ENCODE measurements at regions not wholly inside any gene's neighbourhood (a gene's known extent, or its start where the extent isn't known, plus 50 kb on each side); places are given as distances from the start of the nearest gene placed in this dataset.

- DNase-seq (ENCODE audit: low read depth in 2 of 2) = no peak
Observed at GRCh38 chr5:89418407-89419085, 535.6 kb upstream of the MEF2C start.

- no peak for DNase-seq (ENCODE audit: low read depth in 2 of 2)
Observed at GRCh38 chr5:89417990-89418389, 535.0 kb upstream of the MEF2C start.

- no peak for DNase-seq (ENCODE audit: low read depth in 2 of 2)
Observed at GRCh38 chr5:89417515-89417914, 534.5 kb upstream of the MEF2C start.

- DNase-seq (ENCODE audit: low read depth in 2 of 2) = no peak
Observed at GRCh38 chr5:89411891-89412290, 528.9 kb upstream of the MEF2C start.

GRCh38 chr5:89407054-89407453, 524.1 kb upstream of the MEF2C start:
- no peak for DNase-seq (ENCODE audit: low read depth in 2 of 2)

GRCh38 chr5:89401659-89402058, 518.7 kb upstream of the MEF2C start:
- DNase-seq (ENCODE audit: low read depth in 2 of 2) = no peak

GRCh38 chr5:89401012-89401411, 518.0 kb upstream of the MEF2C start:
- no peak for DNase-seq (ENCODE audit: low read depth in 2 of 2)

- no peak for DNase-seq (ENCODE audit: low read depth in 2 of 2)
Observed at GRCh38 chr5:89399548-89399947, 516.6 kb upstream of the MEF2C start.

GRCh38 chr5:89397096-89397495, 514.1 kb upstream of the MEF2C start:
- no peak for DNase-seq (ENCODE audit: low read depth in 2 of 2)

- no peak for DNase-seq (ENCODE audit: low read depth in 2 of 2)
Observed at GRCh38 chr5:89396278-89396954, 513.4 kb upstream of the MEF2C start.

GRCh38 chr5:89395111-89395510, 512.1 kb upstream of the MEF2C start:
- DNase-seq (ENCODE audit: low read depth in 2 of 2) = no peak

- no peak for DNase-seq (ENCODE audit: low read depth in 2 of 2)
Observed at GRCh38 chr5:89388872-89389271, 505.9 kb upstream of the MEF2C start.

GRCh38 chr5:89384391-89384790, 501.4 kb upstream of the MEF2C start:
- no peak for DNase-seq (ENCODE audit: low read depth in 2 of 2)

- DNase-seq (ENCODE audit: low read depth in 2 of 2) = no peak
Observed at GRCh38 chr5:89380635-89381034, 497.7 kb upstream of the MEF2C start.

GRCh38 chr5:89377767-89378455, 494.9 kb upstream of the MEF2C start:
- DNase-seq (ENCODE audit: low read depth in 2 of 2) = no peak

GRCh38 chr5:89374818-89375521, 492.0 kb upstream of the MEF2C start:
- no peak for DNase-seq (ENCODE audit: low read depth in 2 of 2)

- DNase-seq (ENCODE audit: low read depth in 2 of 2) = no peak
Observed at GRCh38 chr5:89374144-89374784, 491.3 kb upstream of the MEF2C start.

GRCh38 chr5:89372176-89372575, 489.2 kb upstream of the MEF2C start:
- no peak for DNase-seq (ENCODE audit: low read depth in 2 of 2)

GRCh38 chr5:89371646-89372045, 488.7 kb upstream of the MEF2C start:
- no peak for DNase-seq (ENCODE audit: low read depth in 2 of 2)

GRCh38 chr5:89359046-89359445, 476.1 kb upstream of the MEF2C start:
- DNase-seq (ENCODE audit: low read depth in 2 of 2) = no peak

GRCh38 chr5:89353837-89354551, 471.0 kb upstream of the MEF2C start:
- DNase-seq (ENCODE audit: low read depth in 2 of 2) = no peak

All from stimulated activated CD4-positive, alpha-beta T cell treated with anti-CD3 and anti-CD28 coated beads, Interleukin-4, amount 100 ng/mL, for 48 hours (primary cell).